ENCODE measurements at regions not wholly inside any gene's neighbourhood (a gene's known extent, or its start where the extent isn't known, plus 50 kb on each side); places are given as distances from the start of the nearest gene placed in this dataset.
"Not testable (repeated sequence)": the region's sequence is repeated elsewhere in the genome, so short reads cannot be mapped to it uniquely, and the experiment has no call there.

DNA sequence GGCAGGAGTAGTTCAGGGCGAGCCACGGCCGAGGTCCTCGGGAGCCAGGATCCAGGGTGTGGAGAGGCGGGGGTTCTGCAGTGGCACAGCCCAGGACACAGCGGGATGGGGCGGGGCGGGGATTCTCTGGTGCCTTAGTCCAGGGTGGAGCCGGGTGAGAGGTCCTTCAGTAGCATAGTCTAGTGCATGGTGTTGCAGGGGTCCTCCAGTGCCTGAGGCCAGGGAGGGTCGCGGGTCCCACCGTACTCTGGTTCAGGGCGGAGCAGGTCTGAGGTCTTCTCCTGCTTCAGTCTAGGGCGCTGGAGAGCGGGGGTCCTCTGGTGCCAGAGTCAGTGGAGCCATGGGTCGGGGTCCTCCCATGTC, 131.1 kb downstream of the CCDC74A start:
- no peaks in the 10 kb centered on the region for H3K79me2 ChIP-seq (ENCODE audit: low read length)
- no peak for DNase-seq
- H3K27me3 ChIP-seq (ENCODE audit: low read length), result no peaks in the 10 kb centered on the region
- no peak overlapping the region for H2AFZ ChIP-seq (ENCODE audit: low read length)
- no peaks in the 10 kb centered on the region for H4K20me1 ChIP-seq (ENCODE audit: insufficient read depth, low read depth, low read length)
- H3K4me1 ChIP-seq (ENCODE audit: low read length), result peaks cover 5% of the 10 kb centered on the region
- no peak overlapping the region for H3K27ac ChIP-seq (ENCODE audit: low read length)
- H3K9me3 ChIP-seq (ENCODE audit: low read length), result no peaks in the 10 kb centered on the region
- no peak overlapping the region for H3K4me3 ChIP-seq (ENCODE audit: low read length)
- no peaks in the 10 kb centered on the region for H3K9me2 ChIP-seq (replicated peaks; ENCODE audit: insufficient read depth, low read length)
- H3K4me2 ChIP-seq (ENCODE audit: low read depth, low read length, poor library complexity, severe bottlenecking), result no peak overlapping the region
- no peak overlapping the region for H3K9ac ChIP-seq (ENCODE audit: low read length)
- no peaks in the 10 kb centered on the region for H3K36me3 ChIP-seq (ENCODE audit: insufficient read depth, low read length)

DNA sequence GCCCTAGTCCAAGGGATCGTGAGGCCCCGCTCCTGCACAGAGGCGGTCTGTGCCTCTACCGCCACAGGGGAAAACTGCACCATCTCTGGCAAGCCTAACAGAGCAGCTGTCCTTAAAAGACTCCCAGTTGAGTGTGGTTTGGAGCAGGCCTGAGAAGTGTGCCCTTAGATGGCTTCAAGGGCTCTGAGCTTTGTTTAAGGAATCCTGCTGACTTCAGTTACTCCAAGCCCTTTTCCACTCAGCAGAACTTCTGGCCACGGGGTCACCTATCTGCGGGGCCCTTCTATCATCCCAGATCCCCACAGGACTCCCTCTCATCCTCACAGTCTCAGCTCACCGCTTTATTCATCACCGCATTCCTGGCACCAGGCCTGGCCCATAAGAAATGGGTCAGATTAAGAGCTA, 131.5 kb downstream of the CCDC74A start:
- no peak overlapping the region for H3K4me2 ChIP-seq (ENCODE audit: low read depth, low read length, poor library complexity, severe bottlenecking)
- H3K79me2 ChIP-seq (ENCODE audit: low read length), result no peaks in the 10 kb centered on the region
- no peak overlapping the region for H3K4me3 ChIP-seq (ENCODE audit: low read length)
- H3K36me3 ChIP-seq (ENCODE audit: insufficient read depth, low read length), result no peaks in the 10 kb centered on the region
- H3K4me1 ChIP-seq (ENCODE audit: low read length), result peaks cover 5% of the 10 kb centered on the region
- H3K27me3 ChIP-seq (ENCODE audit: low read length), result no peaks in the 10 kb centered on the region
- H3K9ac ChIP-seq (ENCODE audit: low read length), result no peak overlapping the region
- H2AFZ ChIP-seq (ENCODE audit: low read length), result no peak overlapping the region
- no peaks in the 10 kb centered on the region for H3K9me2 ChIP-seq (replicated peaks; ENCODE audit: insufficient read depth, low read length)
- H3K9me3 ChIP-seq (ENCODE audit: low read length), result no peaks in the 10 kb centered on the region
- no peak overlapping the region for H3K27ac ChIP-seq (ENCODE audit: low read length)
- no peak for DNase-seq
- H4K20me1 ChIP-seq (ENCODE audit: insufficient read depth, low read depth, low read length), result no peaks in the 10 kb centered on the region

DNA sequence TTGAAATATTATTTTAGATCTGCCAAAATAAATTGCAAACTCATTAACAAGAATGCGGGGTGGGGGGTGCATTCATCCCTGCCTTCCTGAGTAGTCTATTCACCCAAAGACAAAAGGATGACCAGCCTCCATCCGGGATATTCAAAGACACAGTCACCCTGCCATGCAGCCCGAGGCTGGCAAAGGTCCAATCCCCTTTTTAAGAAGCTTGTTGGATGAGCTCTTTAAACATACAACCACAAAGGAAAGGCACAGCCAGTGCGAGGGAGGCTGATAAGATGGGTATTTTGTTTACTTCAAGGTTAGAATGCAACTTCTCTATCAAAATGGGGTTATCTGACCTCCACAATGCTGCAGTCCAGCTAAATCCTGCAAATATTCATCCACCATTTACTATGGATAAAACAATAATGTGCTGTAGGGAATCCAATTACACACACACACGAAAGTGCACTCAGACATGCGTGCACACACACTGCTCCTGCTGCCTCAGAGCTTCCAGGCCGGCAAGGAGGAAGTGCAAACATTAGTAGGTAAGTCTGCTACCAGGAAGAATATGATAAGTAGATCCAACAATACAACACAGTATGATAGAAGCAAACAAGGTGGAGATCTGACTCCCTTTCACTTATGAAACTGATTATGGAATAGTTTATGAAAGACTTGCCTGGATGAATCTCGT, 133.6 kb downstream of the CCDC74A start:
- not testable (repeated sequence) for H2AFZ ChIP-seq (ENCODE audit: low read length); H3K79me2 ChIP-seq (ENCODE audit: low read length); H3K9me3 ChIP-seq (ENCODE audit: low read length); H3K36me3 ChIP-seq (ENCODE audit: insufficient read depth, low read length); H3K9ac ChIP-seq (ENCODE audit: low read length); H3K4me2 ChIP-seq (ENCODE audit: low read depth, low read length, poor library complexity, severe bottlenecking); DNase-seq; H3K9me2 ChIP-seq (replicated peaks; ENCODE audit: insufficient read depth, low read length); H3K4me3 ChIP-seq (ENCODE audit: low read length); H3K27ac ChIP-seq (ENCODE audit: low read length); H3K27me3 ChIP-seq (ENCODE audit: low read length); H4K20me1 ChIP-seq (ENCODE audit: insufficient read depth, low read depth, low read length)
- peaks cover 19% of the 10 kb centered on the region for H3K4me1 ChIP-seq (ENCODE audit: low read length)

DNA sequence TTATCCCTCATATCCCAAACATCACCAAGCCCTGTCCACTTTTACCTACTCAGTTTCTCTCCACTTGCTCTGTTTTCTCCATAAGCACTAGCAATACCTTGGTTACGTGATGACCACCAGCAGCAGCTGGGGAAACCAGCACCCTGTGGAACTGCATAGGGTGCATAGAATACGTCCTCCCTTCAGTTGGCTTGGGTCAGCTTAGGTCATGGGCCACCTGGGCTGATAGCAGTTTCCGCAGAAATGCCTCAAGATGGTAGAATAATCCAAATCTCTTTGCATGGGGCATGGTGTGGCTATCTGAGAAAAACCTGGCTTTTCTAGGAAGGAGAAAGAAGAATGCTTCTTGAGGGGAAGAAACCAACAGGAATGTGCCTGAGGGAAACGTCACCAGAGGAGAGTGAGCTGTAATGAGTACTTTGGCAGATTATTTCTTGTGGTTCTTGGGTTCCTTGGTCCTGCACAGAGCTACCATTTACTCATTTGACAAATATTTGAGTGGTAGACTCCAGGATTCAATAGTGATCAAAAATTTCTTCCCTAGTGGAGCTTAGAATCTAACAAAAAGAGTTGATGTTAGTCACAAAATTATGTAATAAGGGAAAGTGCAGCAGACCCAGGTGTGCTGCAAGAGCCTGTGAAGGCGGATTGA, 134.3 kb downstream of the CCDC74A start:
- DNase-seq; H3K9me2 ChIP-seq (replicated peaks; ENCODE audit: insufficient read depth, low read length); H4K20me1 ChIP-seq (ENCODE audit: insufficient read depth, low read depth, low read length); H3K4me3 ChIP-seq (ENCODE audit: low read length); H3K27me3 ChIP-seq (ENCODE audit: low read length); H3K4me2 ChIP-seq (ENCODE audit: low read depth, low read length, poor library complexity, severe bottlenecking); H3K79me2 ChIP-seq (ENCODE audit: low read length); H2AFZ ChIP-seq (ENCODE audit: low read length); H3K9ac ChIP-seq (ENCODE audit: low read length); H3K36me3 ChIP-seq (ENCODE audit: insufficient read depth, low read length); H3K9me3 ChIP-seq (ENCODE audit: low read length); H3K27ac ChIP-seq (ENCODE audit: low read length): not testable (repeated sequence)
- peaks cover 26% of the 10 kb centered on the region for H3K4me1 ChIP-seq (ENCODE audit: low read length)

DNA sequence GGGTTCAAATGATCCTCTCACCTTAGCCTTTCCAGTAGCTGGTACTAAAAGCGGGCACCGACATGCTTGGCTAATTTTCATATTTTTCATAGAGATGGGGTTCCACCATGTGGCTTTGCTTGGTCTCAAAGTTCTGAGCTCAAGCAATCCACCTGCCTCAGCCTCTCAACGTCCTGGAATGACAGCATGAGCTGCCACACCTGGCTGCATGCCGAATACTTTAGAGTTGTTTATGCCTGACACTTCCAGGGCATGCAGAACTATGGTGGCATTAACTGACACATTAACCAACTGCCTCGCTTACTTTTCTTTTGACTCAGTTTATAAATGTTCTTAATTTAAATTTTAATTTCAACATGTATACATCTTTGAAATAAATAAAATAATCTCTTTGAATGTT, 135.8 kb downstream of the CCDC74A start:
- DNase-seq; H3K36me3 ChIP-seq (ENCODE audit: insufficient read depth, low read length): not testable (repeated sequence)

DNA sequence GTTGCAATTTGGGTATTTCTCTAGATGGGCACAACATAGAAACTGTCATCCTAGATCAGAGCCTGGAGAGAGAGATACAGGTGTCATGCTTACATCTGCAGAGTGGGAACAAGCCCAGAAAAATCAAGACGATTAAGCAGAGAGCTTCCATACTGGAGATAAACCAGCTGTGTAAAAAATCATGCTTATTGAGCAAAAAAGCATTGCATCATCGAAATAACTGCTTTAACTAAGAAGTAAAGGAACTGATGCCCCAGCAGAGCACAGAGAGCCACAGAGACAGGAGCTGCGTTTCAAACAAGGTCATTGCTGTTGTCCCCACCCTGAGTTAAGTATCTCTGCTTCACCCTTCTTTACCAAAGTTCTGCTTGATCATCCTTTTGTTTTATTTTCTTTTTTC, 138.0 kb downstream of the CCDC74A start:
- not testable (repeated sequence) for H3K27ac ChIP-seq (ENCODE audit: low read length); H2AFZ ChIP-seq (ENCODE audit: low read length); H3K79me2 ChIP-seq (ENCODE audit: low read length); H4K20me1 ChIP-seq (ENCODE audit: insufficient read depth, low read depth, low read length); H3K4me3 ChIP-seq (ENCODE audit: low read length); H3K36me3 ChIP-seq (ENCODE audit: insufficient read depth, low read length); H3K9me3 ChIP-seq (ENCODE audit: low read length); H3K4me2 ChIP-seq (ENCODE audit: low read depth, low read length, poor library complexity, severe bottlenecking); DNase-seq; H3K27me3 ChIP-seq (ENCODE audit: low read length); H3K9ac ChIP-seq (ENCODE audit: low read length); H3K9me2 ChIP-seq (replicated peaks; ENCODE audit: insufficient read depth, low read length)
- peaks cover 46% of the 10 kb centered on the region for H3K4me1 ChIP-seq (ENCODE audit: low read length)

More for the DNA sequence above, 135.8 kb downstream of the CCDC74A start:
- H4K20me1 ChIP-seq (ENCODE audit: insufficient read depth, low read depth, low read length); H3K9me2 ChIP-seq (replicated peaks; ENCODE audit: insufficient read depth, low read length); H3K27ac ChIP-seq (ENCODE audit: low read length); H3K4me3 ChIP-seq (ENCODE audit: low read length); H3K27me3 ChIP-seq (ENCODE audit: low read length); H3K9me3 ChIP-seq (ENCODE audit: low read length); H3K9ac ChIP-seq (ENCODE audit: low read length); H3K79me2 ChIP-seq (ENCODE audit: low read length); H3K4me2 ChIP-seq (ENCODE audit: low read depth, low read length, poor library complexity, severe bottlenecking); H2AFZ ChIP-seq (ENCODE audit: low read length): not testable (repeated sequence)
- peaks cover 31% of the 10 kb centered on the region for H3K4me1 ChIP-seq (ENCODE audit: low read length)

DNA sequence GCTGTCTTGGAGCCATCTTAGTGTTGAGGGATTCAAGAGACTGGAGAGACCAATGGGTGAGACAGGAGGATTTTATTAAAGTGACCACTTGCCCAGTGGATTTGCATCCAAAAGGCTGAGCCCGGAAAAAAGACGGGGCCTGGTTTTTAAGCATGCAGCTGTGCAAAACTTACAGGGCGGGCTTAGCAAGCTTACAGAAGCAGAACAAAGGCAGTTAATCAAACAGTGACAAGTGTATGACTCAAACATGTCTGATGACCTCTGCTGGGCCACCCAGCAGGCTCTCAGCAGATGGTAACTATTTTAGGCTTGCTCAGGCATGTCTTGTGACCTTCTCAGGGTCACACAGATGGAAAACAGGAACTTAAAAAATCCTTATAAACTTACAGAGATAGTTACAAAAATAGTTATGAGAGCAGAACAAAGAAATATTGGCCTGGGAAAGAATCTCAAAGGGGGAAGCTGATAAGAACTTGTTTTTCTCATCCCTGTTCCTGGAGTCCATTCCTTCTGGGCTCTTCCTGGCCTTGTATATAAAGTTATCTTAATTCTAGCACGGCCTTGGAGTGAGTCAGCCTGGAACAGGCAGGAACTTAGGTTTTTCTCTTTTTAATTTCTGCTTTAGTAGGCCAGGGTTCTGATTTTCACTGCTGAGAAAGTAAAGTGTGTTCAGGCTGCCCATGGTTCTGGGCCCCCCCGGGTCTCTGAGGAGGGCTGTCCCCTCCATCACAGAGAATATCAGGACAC, 141.3 kb downstream of the CCDC74A start:
- H3K4me2 ChIP-seq (ENCODE audit: low read depth, low read length, poor library complexity, severe bottlenecking), result peak overlapping the region; percentile 15
- not testable (repeated sequence) for H2AFZ ChIP-seq (ENCODE audit: low read length); H3K36me3 ChIP-seq (ENCODE audit: insufficient read depth, low read length); H3K27me3 ChIP-seq (ENCODE audit: low read length); H3K9me3 ChIP-seq (ENCODE audit: low read length); H3K79me2 ChIP-seq (ENCODE audit: low read length); H3K9me2 ChIP-seq (replicated peaks; ENCODE audit: insufficient read depth, low read length); H4K20me1 ChIP-seq (ENCODE audit: insufficient read depth, low read depth, low read length)
- peaks cover 52% of the 10 kb centered on the region for H3K4me1 ChIP-seq (ENCODE audit: low read length)
- H3K27ac ChIP-seq (ENCODE audit: low read length), result peak overlapping the region; percentile 78
- 0 out of 2 replicates have a peak overlapping the region, but pooled peaks have one; percentile 15 for H3K4me3 ChIP-seq (ENCODE audit: low read length)
- DNase-seq, result peak; percentile 77
- peak overlapping the region; percentile 32; the same call in 1 of the 2 replicates for H3K9ac ChIP-seq (ENCODE audit: low read length)

DNA sequence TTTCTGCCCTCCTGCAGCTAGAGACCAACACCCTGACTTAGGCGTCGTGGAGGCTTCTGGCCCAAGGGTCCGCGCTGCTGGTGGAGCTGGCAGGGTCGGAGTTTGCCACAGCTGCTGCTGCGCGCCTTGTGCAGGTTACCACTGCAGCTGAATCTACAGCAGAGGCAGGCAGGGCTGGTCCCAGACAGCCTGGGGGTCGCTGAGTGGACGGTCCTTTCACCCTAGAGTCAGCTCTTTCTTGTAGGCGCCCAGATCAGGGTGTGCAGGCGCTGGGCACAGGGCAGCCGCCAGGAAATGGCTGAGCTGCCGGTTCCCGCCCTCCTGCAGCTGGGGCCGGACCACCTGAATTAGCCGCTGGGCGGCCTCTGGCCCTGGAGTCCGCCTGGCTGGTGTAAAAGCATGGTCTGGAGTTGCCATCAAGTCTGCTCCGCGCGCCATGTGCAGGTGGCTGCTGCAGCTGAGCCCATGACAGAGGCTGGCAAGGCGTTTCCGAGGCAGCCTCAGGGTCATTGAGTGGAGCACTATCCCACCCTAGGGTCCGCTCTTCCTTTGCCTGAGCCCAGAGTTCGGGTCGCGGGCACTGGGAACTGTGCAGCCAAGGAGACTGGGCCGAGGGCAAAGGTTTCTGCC, 144.3 kb downstream of the CCDC74A start:
- not testable (repeated sequence) for H3K27ac ChIP-seq (ENCODE audit: low read length); H3K27me3 ChIP-seq (ENCODE audit: low read length); H3K79me2 ChIP-seq (ENCODE audit: low read length); H3K9me3 ChIP-seq (ENCODE audit: low read length); H3K9ac ChIP-seq (ENCODE audit: low read length); H2AFZ ChIP-seq (ENCODE audit: low read length); H4K20me1 ChIP-seq (ENCODE audit: insufficient read depth, low read depth, low read length); DNase-seq; H3K9me2 ChIP-seq (replicated peaks; ENCODE audit: insufficient read depth, low read length); H3K36me3 ChIP-seq (ENCODE audit: insufficient read depth, low read length)
- H3K4me2 ChIP-seq (ENCODE audit: low read depth, low read length, poor library complexity, severe bottlenecking), result peak overlapping the region; percentile 69
- peaks cover 36% of the 10 kb centered on the region for H3K4me1 ChIP-seq (ENCODE audit: low read length)
- H3K4me3 ChIP-seq (ENCODE audit: low read length), result peak overlapping the region; percentile 57; the same call in 1 of the 2 replicates
